ENCODE measurements at regions not wholly inside any gene's neighbourhood (a gene's known extent, or its start where the extent isn't known, plus 50 kb on each side); places are given as distances from the start of the nearest gene placed in this dataset.

GRCh38 chr21:35643176-35643575, 417.1 kb downstream of the SETD4 start:
- H3K79me2 ChIP-seq (ENCODE audit: low read length), result no peaks in the 10 kb centered on the region
- no peak overlapping the region for H3K4me2 ChIP-seq (ENCODE audit: low read depth, low read length)
- no peaks in the 10 kb centered on the region for H3K4me1 ChIP-seq (ENCODE audit: low read length)
- no peaks in the 10 kb centered on the region for H4K20me1 ChIP-seq (ENCODE audit: insufficient read depth, low read length)
- no peaks in the 10 kb centered on the region for H3K9me3 ChIP-seq (replicated peaks; ENCODE audit: insufficient read depth, low read length)
- no peak overlapping the region for H3K27ac ChIP-seq (ENCODE audit: low read length)
- H3K36me3 ChIP-seq (replicated peaks; ENCODE audit: insufficient read depth, low read length), result no peaks in the 10 kb centered on the region
- no peak for DNase-seq
- H3K4me3 ChIP-seq (ENCODE audit: low read length), result no peak overlapping the region
- no peak overlapping the region for H3K9ac ChIP-seq (ENCODE audit: low read length)
- no peak overlapping the region for H2AFZ ChIP-seq (ENCODE audit: low read length)
- no peaks in the 10 kb centered on the region for H3K9me2 ChIP-seq (replicated peaks; ENCODE audit: insufficient read depth, low read length)
- no peaks in the 10 kb centered on the region for H3K27me3 ChIP-seq (replicated peaks; ENCODE audit: insufficient read depth, low read length)
- no peaks in the 10 kb centered on the region for H3F3A ChIP-seq (ENCODE audit: insufficient read depth, low read length)
- TF ChIP-seq EZH2phosphoT487 (IDR thresholded peaks at IDR 0.05; ENCODE audit: low read length) (no peak), EZH2 (optimal IDR thresholded peaks at IDR 0.05; ENCODE audit: low read depth, low read length) (no peak)
- TF ChIP-seq, protein P1, sequence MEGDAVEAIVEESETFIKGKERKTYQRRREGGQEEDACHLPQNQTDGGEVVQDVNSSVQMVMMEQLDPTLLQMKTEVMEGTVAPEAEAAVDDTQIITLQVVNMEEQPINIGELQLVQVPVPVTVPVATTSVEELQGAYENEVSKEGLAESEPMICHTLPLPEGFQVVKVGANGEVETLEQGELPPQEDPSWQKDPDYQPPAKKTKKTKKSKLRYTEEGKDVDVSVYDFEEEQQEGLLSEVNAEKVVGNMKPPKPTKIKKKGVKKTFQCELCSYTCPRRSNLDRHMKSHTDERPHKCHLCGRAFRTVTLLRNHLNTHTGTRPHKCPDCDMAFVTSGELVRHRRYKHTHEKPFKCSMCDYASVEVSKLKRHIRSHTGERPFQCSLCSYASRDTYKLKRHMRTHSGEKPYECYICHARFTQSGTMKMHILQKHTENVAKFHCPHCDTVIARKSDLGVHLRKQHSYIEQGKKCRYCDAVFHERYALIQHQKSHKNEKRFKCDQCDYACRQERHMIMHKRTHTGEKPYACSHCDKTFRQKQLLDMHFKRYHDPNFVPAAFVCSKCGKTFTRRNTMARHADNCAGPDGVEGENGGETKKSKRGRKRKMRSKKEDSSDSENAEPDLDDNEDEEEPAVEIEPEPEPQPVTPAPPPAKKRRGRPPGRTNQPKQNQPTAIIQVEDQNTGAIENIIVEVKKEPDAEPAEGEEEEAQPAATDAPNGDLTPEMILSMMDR (IDR thresholded peaks at IDR 0.05; ENCODE audit: low read length), result no peak

- H3K27me3 ChIP-seq (replicated peaks; ENCODE audit: insufficient read depth, low read length), result no peaks in the 10 kb centered on the region
- DNase-seq, result no peak
- H3K36me3 ChIP-seq (replicated peaks; ENCODE audit: insufficient read depth, low read length), result no peaks in the 10 kb centered on the region
- no peaks in the 10 kb centered on the region for H4K20me1 ChIP-seq (ENCODE audit: insufficient read depth, low read length)
- H3K9me2 ChIP-seq (replicated peaks; ENCODE audit: insufficient read depth, low read length), result no peaks in the 10 kb centered on the region
- H3K4me2 ChIP-seq (ENCODE audit: low read depth, low read length), result no peak overlapping the region
- H2AFZ ChIP-seq (ENCODE audit: low read length), result no peak overlapping the region
- H3K79me2 ChIP-seq (ENCODE audit: low read length), result no peaks in the 10 kb centered on the region
- no peaks in the 10 kb centered on the region for H3K9me3 ChIP-seq (replicated peaks; ENCODE audit: insufficient read depth, low read length)
- H3F3A ChIP-seq (ENCODE audit: insufficient read depth, low read length), result no peaks in the 10 kb centered on the region
- no peak overlapping the region for H3K9ac ChIP-seq (ENCODE audit: low read length)
- no peaks in the 10 kb centered on the region for H3K4me1 ChIP-seq (ENCODE audit: low read length)
- no peak overlapping the region for H3K27ac ChIP-seq (ENCODE audit: low read length)
- TF ChIP-seq, protein P1 (IDR thresholded peaks at IDR 0.05; ENCODE audit: low read length), result no peak
- TF ChIP-seq EZH2 (optimal IDR thresholded peaks at IDR 0.05; ENCODE audit: low read depth, low read length), result no peak
- no peak for TF ChIP-seq EZH2phosphoT487 (IDR thresholded peaks at IDR 0.05; ENCODE audit: low read length)
- H3K4me3 ChIP-seq (ENCODE audit: low read length), result no peak overlapping the region
Observed at GRCh38 chr21:35641271-35642016, 418.9 kb downstream of the SETD4 start.

DNA sequence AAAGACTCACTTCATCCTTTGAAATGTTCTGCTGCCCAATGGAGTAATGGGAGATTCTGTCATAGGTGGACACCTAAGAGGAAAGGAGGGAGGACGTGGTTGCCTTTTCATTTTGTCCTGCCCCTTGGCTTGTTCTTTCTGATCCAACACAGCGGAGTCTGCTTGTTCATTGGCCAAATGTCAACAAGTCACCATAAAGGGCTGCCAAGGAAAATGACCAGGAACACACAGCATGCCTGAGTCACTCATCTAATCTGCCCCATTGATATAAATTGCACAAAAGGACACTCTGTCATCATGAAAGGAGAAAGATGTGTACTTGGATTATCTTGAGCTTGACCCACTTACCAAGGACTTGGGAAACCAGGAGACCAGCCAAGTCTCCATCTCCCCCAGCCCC, 422.9 kb downstream of the SETD4 start:
- H3K36me3 ChIP-seq (replicated peaks; ENCODE audit: insufficient read depth, low read length), result no peaks in the 10 kb centered on the region
- no peaks in the 10 kb centered on the region for H4K20me1 ChIP-seq (ENCODE audit: insufficient read depth, low read length)
- no peaks in the 10 kb centered on the region for H3K79me2 ChIP-seq (ENCODE audit: low read length)
- no peaks in the 10 kb centered on the region for H3K9me2 ChIP-seq (replicated peaks; ENCODE audit: insufficient read depth, low read length)
- H3K9ac ChIP-seq (ENCODE audit: low read length), result no peak overlapping the region
- H3K4me2 ChIP-seq (ENCODE audit: low read depth, low read length), result no peak overlapping the region
- H3K27ac ChIP-seq (ENCODE audit: low read length), result no peak overlapping the region
- H3F3A ChIP-seq (ENCODE audit: insufficient read depth, low read length), result no peaks in the 10 kb centered on the region
- H3K9me3 ChIP-seq (replicated peaks; ENCODE audit: insufficient read depth, low read length), result no peaks in the 10 kb centered on the region
- H3K27me3 ChIP-seq (replicated peaks; ENCODE audit: insufficient read depth, low read length), result no peaks in the 10 kb centered on the region
- H2AFZ ChIP-seq (ENCODE audit: low read length), result no peak overlapping the region
- DNase-seq, result no peak
- H3K4me3 ChIP-seq (ENCODE audit: low read length), result no peak overlapping the region
- H3K4me1 ChIP-seq (ENCODE audit: low read length), result no peaks in the 10 kb centered on the region
- TF ChIP-seq EZH2phosphoT487 (IDR thresholded peaks at IDR 0.05; ENCODE audit: low read length), result no peak
- TF ChIP-seq, protein P1 (IDR thresholded peaks at IDR 0.05; ENCODE audit: low read length), result no peak
- no peak for TF ChIP-seq EZH2 (optimal IDR thresholded peaks at IDR 0.05; ENCODE audit: low read depth, low read length)
